GM12878 (cell line): ENCODE measurements at regions not wholly inside any gene's neighbourhood (a gene's known extent, or its start where the extent isn't known, plus 50 kb on each side); places are given as distances from the start of the nearest gene placed in this dataset.

Experiments
- ATAC-seq: fragments of 200-7000 bp; cut with Tn5 transposase; 3 replicates; pipeline ENCODE4 v1.9.1; 2020; ENCODE audit warnings: mild to moderate bottlenecking, moderate library complexity
- BruUV-seq: library from RNA; stranded (reverse); fragments of 400-500 nt; replicated peaks from 2 replicates; lab custom pipeline; 2021; lab: Mats Ljungman, UMichigan
- CTCF ChIA-PET: fragments of 300-600 bp; sonication (Branson Sonifier 250); formaldehyde crosslinking; extraction: SDS; loops from one replicate; lab custom pipeline; 2021; ENCODE audit warnings: inconsistent platforms; lab: Yijun Ruan, JAX
- POLR2A ChIA-PET: fragments of 350-600 bp; formaldehyde crosslinking; extraction: SDS; loops from one replicate; lab custom pipeline; 2021; ENCODE audit warnings: inconsistent platforms; lab: Charles Lee
- RAD21 ChIA-PET: fragments of 300-600 bp; sonication (Branson Sonifier 250); formaldehyde crosslinking; loops from one replicate; lab custom pipeline; 2023; ENCODE audit warnings: antibody characterized with exemption; ENCODE audit not compliant: unreplicated experiment; lab: Charles Lee
- SMC1A ChIA-PET: fragments of 300-600 bp; sonication (Branson Sonifier 250); formaldehyde crosslinking; loops from one replicate; lab custom pipeline; 2023; ENCODE audit not compliant: unreplicated experiment, uncharacterized antibody; lab: Charles Lee
- DNase-seq: peaks from one replicate; pipeline ENCODE4 v3.0.0-alpha.2; 2011; ENCODE audit warnings: low read depth, low spot score
- FAIRE-seq: peaks from 3 replicates; lab custom pipeline; 2011; peaks lifted over from hg19 to GRCh38; lab: Jason Lieb, UNC
- H2AFZ ChIP-seq: 2 replicates; pipeline ENCODE4 v1.6.0; 2011; ENCODE audit warnings: low read depth, low read length, control low read depth; ENCODE audit not compliant: control insufficient read depth
- H3K27ac ChIP-seq: 2 replicates; pipeline ENCODE4 v1.5.1; 2011; ENCODE audit warnings: control low read depth; ENCODE audit not compliant: control insufficient read depth, insufficient read depth
- H3K27me3 ChIP-seq, 2 experiments: replicated peaks in 1 of 2; 2 replicates each; pipeline versions ENCODE4 v1.6.0 to v1.6.1; 2011; ENCODE audit warnings: low read length in 1 of 2; ENCODE audit not compliant: control insufficient read depth in 2 of 2, insufficient read depth in 2 of 2
- H3K36me3 ChIP-seq, 2 experiments: 2 replicates each; pipeline ENCODE4 v1.5.1; 2011; ENCODE audit warnings: low read length in 1 of 2; ENCODE audit not compliant: control insufficient read depth in 2 of 2, insufficient read depth in 2 of 2
- H3K4me1 ChIP-seq: 2 replicates; pipeline ENCODE4 v1.6.1; 2011; ENCODE audit warnings: mild to moderate bottlenecking, low read length, moderate library complexity, mixed read lengths; ENCODE audit not compliant: control insufficient read depth, insufficient read depth
- H3K4me2 ChIP-seq: 2 replicates; pipeline ENCODE4 v1.6.0; 2011; ENCODE audit warnings: control low read depth; ENCODE audit not compliant: control insufficient read depth, insufficient read depth
- H3K4me3 ChIP-seq: fragments of 200-600 bp; sonication (generic); 2 replicates; pipeline ENCODE4 v1.5.1; 2016
- H3K79me2 ChIP-seq: 2 replicates; pipeline ENCODE4 v1.6.0; 2011; ENCODE audit warnings: low read length; ENCODE audit not compliant: control insufficient read depth, insufficient read depth
- H3K9ac ChIP-seq: 2 replicates; pipeline ENCODE4 v1.8.0; 2011; ENCODE audit warnings: low read length, control low read depth, mixed read lengths; ENCODE audit not compliant: control insufficient read depth, insufficient read depth
- H3K9me3 ChIP-seq: replicated peaks from 3 replicates; pipeline ENCODE4 v1.5.1; 2011; ENCODE audit warnings: mild to moderate bottlenecking, low read length; ENCODE audit not compliant: control insufficient read depth, insufficient read depth
- H4K20me1 ChIP-seq: 2 replicates; pipeline ENCODE4 v1.6.0; 2011; ENCODE audit not compliant: control insufficient read depth, insufficient read depth
- BMI1 ChIP-seq: fragments of 450-650 bp; IDR thresholded peaks from 2 replicates; pipeline ENCODE4 v1.6.1; 2016; ENCODE audit warnings: mild to moderate bottlenecking, moderate library complexity, borderline replicate concordance
- IKZF1 ChIP-seq: fragments of 450-650 bp; conservative IDR thresholded peaks from 2 replicates; pipeline ENCODE4 v1.6.1; 2017; ENCODE audit warnings: antibody characterized with exemption, mild to moderate bottlenecking
- WGBS: methylation state at CpG from one replicate; pipeline ENCODE4 v1.1.6; 2016; ENCODE audit warnings: low lambda C conversion rate; ENCODE audit not compliant: insufficient replicate concordance, insufficient coverage; ENCODE audit errors: missing lambda C conversion rate; 5-methylcytosine and 5-hydroxymethylcytosine counted together
- in situ Hi-C: fragments of 300-500 bp; cut with MboI; formaldehyde crosslinking; loops from 9 replicates; pipeline ENCODE4 v1.14.3; 2018; ENCODE audit warnings: mixed read lengths
- intact Hi-C: fragments of 100-400 bp; cut with micrococcal nuclease; formaldehyde crosslinking; loops from one replicate; pipeline ENCODE4 v1.14.2; 2022; ENCODE audit not compliant: unreplicated experiment
- TF ChIP-seq, protein P1 (sequence below): IDR thresholded peaks from 2 replicates; pipeline ENCODE4 v1.6.1; 2011; ENCODE audit warnings: borderline replicate concordance, low read depth, mild to moderate bottlenecking, moderate library complexity, mixed read lengths, low read length; ENCODE audit not compliant: insufficient read depth; ENCODE audit errors: extremely low read length
- TF ChIP-seq, protein P2 (sequence below): fragments of 150-350 bp; IDR thresholded peaks from 2 replicates; pipeline ENCODE4 v1.6.1; 2016; ENCODE audit warnings: low read depth, low read length

- CTCF ChIA-PET = interaction anchor here (0.7 to 4.4 kb wide), 4 partner anchors 166 to 375 kb away, joined by 3 to 53 read pairs (median 4); partner anchors contain the start of genes FASTKD2 and MDH1B
- Histone ChIP-seq H3K27me3 (no peaks in the 10 kb centered on the region), H2AFZ (no peak overlapping the region), H3K36me3 (no peaks in the 10 kb centered on the region), H3K4me3 (no peak overlapping the region), H3K4me2 (no peak overlapping the region), H3K27ac (no peak overlapping the region), H3K9me3 (no peaks in the 10 kb centered on the region; the same call in 2 of the 3 replicates), H3K79me2 (no peaks in the 10 kb centered on the region), H3K4me1 (no peaks in the 10 kb centered on the region), H3K9ac (no peak overlapping the region), H4K20me1 (no peaks in the 10 kb centered on the region)
- no peak for DNase-seq
- intact Hi-C loops = loop anchor here (5.0 to 10.0 kb wide), 2 partner anchors 302 to 1085 kb away; no protein-coding TSS in a partner anchor
- no peak for ATAC-seq
- RAD21 ChIA-PET = no interaction called here
- in situ Hi-C loops = no loop called here
- POLR2A ChIA-PET = no interaction called here
- TF ChIP-seq IKZF1 (no peak), BMI1 (no peak)
- TF ChIP-seq, protein P1, sequence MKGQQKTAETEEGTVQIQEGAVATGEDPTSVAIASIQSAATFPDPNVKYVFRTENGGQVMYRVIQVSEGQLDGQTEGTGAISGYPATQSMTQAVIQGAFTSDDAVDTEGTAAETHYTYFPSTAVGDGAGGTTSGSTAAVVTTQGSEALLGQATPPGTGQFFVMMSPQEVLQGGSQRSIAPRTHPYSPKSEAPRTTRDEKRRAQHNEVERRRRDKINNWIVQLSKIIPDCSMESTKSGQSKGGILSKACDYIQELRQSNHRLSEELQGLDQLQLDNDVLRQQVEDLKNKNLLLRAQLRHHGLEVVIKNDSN = no peak
- TF ChIP-seq, protein P2, sequence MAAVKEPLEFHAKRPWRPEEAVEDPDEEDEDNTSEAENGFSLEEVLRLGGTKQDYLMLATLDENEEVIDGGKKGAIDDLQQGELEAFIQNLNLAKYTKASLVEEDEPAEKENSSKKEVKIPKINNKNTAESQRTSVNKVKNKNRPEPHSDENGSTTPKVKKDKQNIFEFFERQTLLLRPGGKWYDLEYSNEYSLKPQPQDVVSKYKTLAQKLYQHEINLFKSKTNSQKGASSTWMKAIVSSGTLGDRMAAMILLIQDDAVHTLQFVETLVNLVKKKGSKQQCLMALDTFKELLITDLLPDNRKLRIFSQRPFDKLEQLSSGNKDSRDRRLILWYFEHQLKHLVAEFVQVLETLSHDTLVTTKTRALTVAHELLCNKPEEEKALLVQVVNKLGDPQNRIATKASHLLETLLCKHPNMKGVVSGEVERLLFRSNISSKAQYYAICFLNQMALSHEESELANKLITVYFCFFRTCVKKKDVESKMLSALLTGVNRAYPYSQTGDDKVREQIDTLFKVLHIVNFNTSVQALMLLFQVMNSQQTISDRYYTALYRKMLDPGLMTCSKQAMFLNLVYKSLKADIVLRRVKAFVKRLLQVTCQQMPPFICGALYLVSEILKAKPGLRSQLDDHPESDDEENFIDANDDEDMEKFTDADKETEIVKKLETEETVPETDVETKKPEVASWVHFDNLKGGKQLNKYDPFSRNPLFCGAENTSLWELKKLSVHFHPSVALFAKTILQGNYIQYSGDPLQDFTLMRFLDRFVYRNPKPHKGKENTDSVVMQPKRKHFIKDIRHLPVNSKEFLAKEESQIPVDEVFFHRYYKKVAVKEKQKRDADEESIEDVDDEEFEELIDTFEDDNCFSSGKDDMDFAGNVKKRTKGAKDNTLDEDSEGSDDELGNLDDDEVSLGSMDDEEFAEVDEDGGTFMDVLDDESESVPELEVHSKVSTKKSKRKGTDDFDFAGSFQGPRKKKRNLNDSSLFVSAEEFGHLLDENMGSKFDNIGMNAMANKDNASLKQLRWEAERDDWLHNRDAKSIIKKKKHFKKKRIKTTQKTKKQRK = no peak
- SMC1A ChIA-PET = interaction anchor here (0.9 to 1.4 kb wide), 2 partner anchors 20 to 171 kb away, joined by 3 to 4 read pairs; no protein-coding TSS in a partner anchor
- 55% methylated on average over 2 of the region's 2 CpGs for WGBS
- BruUV-seq = no TSS peak
- no peak for FAIRE-seq
Measured at GRCh38 chr2:206390181-206390580, 53.2 kb upstream of the ADAM23 start.
